Endothelial cell of umbilical vein (primary cell): ENCODE measurements at regions not wholly inside any gene's neighbourhood (a gene's known extent, or its start where the extent isn't known, plus 50 kb on each side); places are given as distances from the start of the nearest gene placed in this dataset.

Experiments
- BruUV-seq: library from RNA; stranded (reverse); fragments of 400-500 nt; replicated peaks from 2 replicates; lab custom pipeline; 2021; lab: Mats Ljungman, UMichigan
- CTCF ChIA-PET: fragments of 300-600, 350-600 bp; sonication (Branson Sonifier 250); formaldehyde crosslinking; loops from one replicate; lab custom pipeline; 2021; ENCODE audit warnings: antibody characterized with exemption, inconsistent platforms; lab: Charles Lee
- POLR2A ChIA-PET: fragments of 300-600, 350-600 bp; sonication (Branson Sonifier 250); formaldehyde crosslinking; loops from one replicate; lab custom pipeline; 2021; ENCODE audit warnings: antibody characterized with exemption, inconsistent platforms; lab: Charles Lee
- DNase-seq: peaks from one replicate; pipeline ENCODE4 v3.0.0-alpha.2; 2011; ENCODE audit warnings: low read depth, low spot score
- FAIRE-seq: peaks from 2 replicates; lab custom pipeline; 2011; peaks lifted over from hg19 to GRCh38; lab: Jason Lieb, UNC
- H2AFZ ChIP-seq: 2 replicates; pipeline ENCODE4 v1.6.0; 2012; ENCODE audit warnings: low read depth, low read length, control low read depth, inconsistent platforms
- H3K27ac ChIP-seq: 2 replicates; pipeline ENCODE4 v1.5.1; 2011; ENCODE audit warnings: low read depth, mild to moderate bottlenecking, control low read depth, low read length, moderate library complexity; ENCODE audit not compliant: insufficient read depth
- H3K27me3 ChIP-seq, 2 experiments: 2 replicates each; pipeline versions ENCODE4 v1.6.0 to v1.6.1; 2011; ENCODE audit warnings: low read length in 2 of 2, mixed read lengths in 1 of 2; ENCODE audit not compliant: control insufficient read depth in 2 of 2, insufficient read depth in 2 of 2
- H3K36me3 ChIP-seq, 2 experiments: 2 replicates in 1 of 2; 3 replicates in 1 of 2; pipeline ENCODE4 v1.5.1; 2011; ENCODE audit warnings: low read length in 2 of 2, mild to moderate bottlenecking in 1 of 2, moderate library complexity in 1 of 2; ENCODE audit not compliant: control insufficient read depth in 2 of 2, insufficient read depth in 2 of 2; ENCODE audit errors: extremely low read depth in 1 of 2
- H3K4me1 ChIP-seq: 3 replicates; pipeline ENCODE4 v1.5.1; 2011; ENCODE audit warnings: mild to moderate bottlenecking, low read length; ENCODE audit not compliant: control insufficient read depth, insufficient read depth; ENCODE audit errors: extremely low read depth
- H3K4me2 ChIP-seq: 2 replicates; pipeline ENCODE4 v1.6.1; 2011; ENCODE audit warnings: low read length, control low read depth, mixed read lengths; ENCODE audit not compliant: insufficient read depth
- H3K4me3 ChIP-seq, 3 experiments: fragments of 200-600 bp in 1 of 3; sonication (generic), shearing (Covaris generic) in 1 of 3; replicated peaks in 1 of 3; 2 replicates each; pipeline ENCODE4 v1.5.1; 2011 to 2016; ENCODE audit warnings: control low read depth in 3 of 3, low read length in 3 of 3, mild to moderate bottlenecking in 2 of 3, inconsistent platforms in 1 of 3, low read depth in 1 of 3, moderate library complexity in 1 of 3; ENCODE audit not compliant: insufficient read depth in 1 of 3
- H3K79me2 ChIP-seq: 2 replicates; pipeline ENCODE4 v1.6.0; 2012; ENCODE audit warnings: low read length, inconsistent platforms; ENCODE audit not compliant: control insufficient read depth, insufficient read depth
- H3K9ac ChIP-seq: replicated peaks from 2 replicates; pipeline ENCODE3; 2011; ENCODE audit warnings: low read length, control low read depth; ENCODE audit not compliant: insufficient read depth; ENCODE audit errors: extremely low read depth
- H3K9me1 ChIP-seq: replicated peaks from 3 replicates; pipeline ENCODE4 v1.6.0; 2011; ENCODE audit warnings: mild to moderate bottlenecking, low read length; ENCODE audit not compliant: control insufficient read depth, insufficient read depth; ENCODE audit errors: extremely low read depth
- H3K9me3 ChIP-seq: replicated peaks from 2 replicates; pipeline ENCODE4 v1.5.1; 2012; ENCODE audit warnings: low read length, inconsistent platforms; ENCODE audit not compliant: control insufficient read depth, insufficient read depth
- H4K20me1 ChIP-seq: replicated peaks from 2 replicates; pipeline ENCODE3; 2011; ENCODE audit warnings: mild to moderate bottlenecking, low read length; ENCODE audit not compliant: control insufficient read depth, insufficient read depth; ENCODE audit errors: extremely low read depth
- CTCF ChIP-seq, 2 donors: IDR thresholded peaks; 1 replicate in 1 of 2; 2 replicates in 1 of 2; pipeline ENCODE4 v1.5.1; 2011; ENCODE audit warnings: low read length in 2 of 2, mild to moderate bottlenecking in 2 of 2, moderate library complexity in 2 of 2, control low read depth in 1 of 2, inconsistent platforms in 1 of 2, low read depth in 1 of 2; ENCODE audit not compliant: insufficient read depth in 1 of 2; ENCODE audit errors: extremely low read depth in 1 of 2
- EZH2 ChIP-seq: IDR thresholded peaks from 2 replicates; pipeline ENCODE4 v1.6.1; 2012; ENCODE audit warnings: borderline replicate concordance, low read depth, mild to moderate bottlenecking, moderate library complexity, low read length, inconsistent platforms; ENCODE audit not compliant: severe bottlenecking
- FOS ChIP-seq: IDR thresholded peaks from 2 replicates; pipeline ENCODE4 v1.6.1; 2011; ENCODE audit warnings: mild to moderate bottlenecking, low read length, moderate library complexity, borderline replicate concordance; ENCODE audit not compliant: insufficient read depth
- GATA2 ChIP-seq: IDR thresholded peaks from 2 replicates; pipeline ENCODE4 v1.7.0; 2011; ENCODE audit warnings: low read depth, mild to moderate bottlenecking, moderate library complexity, mixed read lengths, low read length; ENCODE audit not compliant: insufficient read length, insufficient read depth
- JUN ChIP-seq: IDR thresholded peaks from 2 replicates; pipeline ENCODE4 v1.6.1; 2011; ENCODE audit warnings: borderline replicate concordance, low read depth; ENCODE audit not compliant: insufficient read length, insufficient read depth
- MAX ChIP-seq: IDR thresholded peaks from 2 replicates; pipeline ENCODE4 v1.6.1; 2011; ENCODE audit not compliant: insufficient read depth, insufficient read length
- MYC ChIP-seq: IDR thresholded peaks from one replicate; pipeline ENCODE4 v1.6.1; 2011; ENCODE audit warnings: mild to moderate bottlenecking, low read depth, low read length
- POLR2A ChIP-seq: IDR thresholded peaks from 2 replicates; pipeline ENCODE4 v1.6.1; 2012; ENCODE audit warnings: low read depth, mild to moderate bottlenecking, control low read depth, low read length
- POLR2AphosphoS5 ChIP-seq: IDR thresholded peaks from 2 replicates; pipeline ENCODE4 v1.6.1; 2012; ENCODE audit warnings: low read depth, mild to moderate bottlenecking, control low read depth, low read length, moderate library complexity; ENCODE audit not compliant: insufficient read depth
- dilution Hi-C: fragments of 300-500 bp; cut with MboI; formaldehyde crosslinking; loops from one replicate; pipeline ENCODE4 v1.15.0; 2019; ENCODE audit warnings: low sequenced_read_pairs; ENCODE audit not compliant: extremely low pct_ligation_motif_present
- intact Hi-C: fragments of 100-400 bp; cut with micrococcal nuclease; formaldehyde crosslinking; loops from one replicate; pipeline ENCODE4 v1.10.0; 2022

- Histone ChIP-seq H3K9ac (no peak overlapping the region), H3K4me2 (no peak overlapping the region), H3K9me1 (no peaks in the 10 kb centered on the region), H3K4me1 (no peaks in the 10 kb centered on the region), H3K4me3 (no peak overlapping the region), H3K79me2 (no peaks in the 10 kb centered on the region), H2AFZ (no peak overlapping the region), H3K36me3 (no peaks in the 10 kb centered on the region), H3K27me3 (no peaks in the 10 kb centered on the region), H4K20me1 (no peaks in the 10 kb centered on the region), H3K9me3 (no peaks in the 10 kb centered on the region), H3K27ac (no peak overlapping the region)
- dilution Hi-C loops (no loop called here), intact Hi-C loops (loop anchor here (1.0 kb wide), 1 partner anchor 7 kb away; no protein-coding TSS in a partner anchor)
- TF ChIP-seq POLR2A, result no peak
- no peak for TF ChIP-seq FOS
- TF ChIP-seq GATA2, result no peak
- TF ChIP-seq MAX, result no peak
- TF ChIP-seq JUN, result no peak
- no peak for TF ChIP-seq CTCF (IDR thresholded peaks at IDR 0.05; ENCODE audit: extremely low read depth in 1 of 2, insufficient read depth in 1 of 2, low read depth in 1 of 2, low read length in 2 of 2)
- no peak for TF ChIP-seq POLR2AphosphoS5
- TF ChIP-seq EZH2, result no peak
- no peak for TF ChIP-seq MYC
- POLR2A ChIA-PET, result no interaction called here
- no TSS peak for BruUV-seq
- peak; percentile 26 for FAIRE-seq
- no peak for DNase-seq
- CTCF ChIA-PET, result interaction anchor here (1.3 kb wide), 1 partner anchor 13 kb away, joined by 3 read pairs; no protein-coding TSS in a partner anchor
Observed at GRCh38 chr2:176407706-176408105, 138.5 kb downstream of the MTX2 start.
